Activated CD4-positive, alpha-beta memory T cell treated with anti-CD3 and anti-CD28 coated beads for 36 hours (primary cell): ENCODE measurements at regions not wholly inside any gene's neighbourhood (a gene's known extent, or its start where the extent isn't known, plus 50 kb on each side); places are given as distances from the start of the nearest gene placed in this dataset.

ENCODE experiments used
- CTCF ChIA-PET: fragments of 350-600 bp; sonication (Branson Sonifier 250); formaldehyde crosslinking; loops from one replicate; lab custom pipeline; 2021; ENCODE audit warnings: antibody characterized with exemption, inconsistent platforms; lab: Charles Lee
- POLR2A ChIA-PET: fragments of 350-600 bp; sonication (Branson Sonifier 250); formaldehyde crosslinking; loops from one replicate; lab custom pipeline; 2021; ENCODE audit warnings: antibody characterized with exemption; lab: Charles Lee
- DNase-seq: peaks from one replicate; pipeline ENCODE4 v3.0.0-alpha.2; 2020
- H3K27ac Mint-ChIP-seq: one replicate; pipeline ENCODE4 v1.8.0; 2021; ENCODE audit warnings: mixed read lengths
- H3K27me3 Mint-ChIP-seq: one replicate; pipeline ENCODE4 v1.8.0; 2021; ENCODE audit warnings: mixed read lengths
- H3K36me3 Mint-ChIP-seq: one replicate; pipeline ENCODE4 v1.8.0; 2021; ENCODE audit warnings: mixed read lengths
- H3K4me1 Mint-ChIP-seq: one replicate; pipeline ENCODE4 v1.8.0; 2021; ENCODE audit warnings: low read depth, mixed read lengths
- H3K4me3 Mint-ChIP-seq: one replicate; pipeline ENCODE4 v1.8.0; 2021; ENCODE audit warnings: mild to moderate bottlenecking, mixed read lengths
- H3K9me3 Mint-ChIP-seq: one replicate; pipeline ENCODE4 v1.8.0; 2021; ENCODE audit warnings: mixed read lengths
- intact Hi-C: fragments of 100-400 bp; cut with micrococcal nuclease; formaldehyde crosslinking; loops from one replicate; pipeline ENCODE4 v1.15.1; 2023

- Mint-ChIP-seq H3K27me3 (no peaks in the 10 kb centered on the region), H3K36me3 (no peaks in the 10 kb centered on the region), H3K4me1 (no peaks in the 10 kb centered on the region), H3K27ac (no peak overlapping the region), H3K9me3 (no peaks in the 10 kb centered on the region), H3K4me3 (no peak overlapping the region)
- intact Hi-C loops = no loop called here
- DNase-seq = no peak
- CTCF ChIA-PET = no interaction called here
- POLR2A ChIA-PET = no interaction called here
Measured at GRCh38 chr2:35081001-35081621, 1274.5 kb upstream of the CRIM1 start.

- DNase-seq = no peak
- Mint-ChIP-seq H3K9me3 (no peaks in the 10 kb centered on the region), H3K27ac (no peak overlapping the region), H3K4me3 (no peak overlapping the region), H3K27me3 (no peaks in the 10 kb centered on the region), H3K36me3 (no peaks in the 10 kb centered on the region), H3K4me1 (no peaks in the 10 kb centered on the region)
- intact Hi-C loops = no loop called here
- ChIA-PET CTCF (no interaction called here), POLR2A (no interaction called here)
Measured at GRCh38 chr2:35080231-35080910, 1275.2 kb upstream of the CRIM1 start.

- Mint-ChIP-seq H3K36me3 (no peaks in the 10 kb centered on the region), H3K9me3 (peaks cover 23% of the 10 kb centered on the region), H3K4me1 (no peaks in the 10 kb centered on the region), H3K27me3 (no peaks in the 10 kb centered on the region), H3K4me3 (no peak overlapping the region), H3K27ac (no peak overlapping the region)
- ChIA-PET POLR2A (no interaction called here), CTCF (no interaction called here)
- no peak for DNase-seq
- intact Hi-C loops = no loop called here
Measured at GRCh38 chr2:35067420-35067819, 1288.2 kb upstream of the CRIM1 start.

- ChIA-PET POLR2A (no interaction called here), CTCF (no interaction called here)
- Mint-ChIP-seq H3K27ac (no peak overlapping the region), H3K9me3 (peaks cover 10% of the 10 kb centered on the region), H3K36me3 (no peaks in the 10 kb centered on the region), H3K27me3 (no peaks in the 10 kb centered on the region), H3K4me3 (no peak overlapping the region), H3K4me1 (no peaks in the 10 kb centered on the region)
- DNase-seq = no peak
- intact Hi-C loops = no loop called here
Measured at GRCh38 chr2:35063836-35064235, 1291.7 kb upstream of the CRIM1 start.

- CTCF ChIA-PET = interaction anchor here (0.6 to 1.0 kb wide), 2 partner anchors 295 to 1630 kb away, joined by 3 read pairs; no protein-coding TSS in a partner anchor
- Mint-ChIP-seq H3K4me3 (no peak overlapping the region), H3K27me3 (no peaks in the 10 kb centered on the region), H3K9me3 (peaks cover 12% of the 10 kb centered on the region), H3K4me1 (no peaks in the 10 kb centered on the region), H3K27ac (no peak overlapping the region), H3K36me3 (no peaks in the 10 kb centered on the region)
- POLR2A ChIA-PET = no interaction called here
- DNase-seq = no peak
- intact Hi-C loops = no loop called here
Measured at GRCh38 chr2:35035883-35036282, 1319.7 kb upstream of the CRIM1 start.

GRCh38 chr2:35033748-35034147, 1321.8 kb upstream of the CRIM1 start:
- no peak overlapping the region for H3K4me3 Mint-ChIP-seq
- intact Hi-C loops = no loop called here
- DNase-seq = no peak
- ChIA-PET CTCF (no interaction called here), POLR2A (no interaction called here)
- no peaks in the 10 kb centered on the region for H3K36me3 Mint-ChIP-seq
- no peaks in the 10 kb centered on the region for H3K4me1 Mint-ChIP-seq
- H3K27me3 Mint-ChIP-seq = no peaks in the 10 kb centered on the region
- no peak overlapping the region for H3K27ac Mint-ChIP-seq
- H3K9me3 Mint-ChIP-seq = peaks cover 5% of the 10 kb centered on the region

- POLR2A ChIA-PET = no interaction called here
- intact Hi-C loops = no loop called here
- no peak for DNase-seq
- H3K27me3 Mint-ChIP-seq = no peaks in the 10 kb centered on the region
- no peaks in the 10 kb centered on the region for H3K4me1 Mint-ChIP-seq
- H3K9me3 Mint-ChIP-seq = peaks cover 2% of the 10 kb centered on the region
- no peak overlapping the region for H3K4me3 Mint-ChIP-seq
- no peaks in the 10 kb centered on the region for H3K36me3 Mint-ChIP-seq
- CTCF ChIA-PET = no interaction called here
- H3K27ac Mint-ChIP-seq = no peak overlapping the region
Measured at GRCh38 chr2:35023545-35023944, 1332.0 kb upstream of the CRIM1 start.

- ChIA-PET CTCF (no interaction called here), POLR2A (no interaction called here)
- no peaks in the 10 kb centered on the region for H3K27me3 Mint-ChIP-seq
- no peaks in the 10 kb centered on the region for H3K36me3 Mint-ChIP-seq
- H3K9me3 Mint-ChIP-seq = peaks cover 4% of the 10 kb centered on the region
- DNase-seq = no peak
- intact Hi-C loops = no loop called here
- H3K4me1 Mint-ChIP-seq = no peaks in the 10 kb centered on the region
- H3K27ac Mint-ChIP-seq = no peak overlapping the region
- H3K4me3 Mint-ChIP-seq = no peak overlapping the region
Measured at GRCh38 chr2:35000453-35000852, 1355.1 kb upstream of the CRIM1 start.

GRCh38 chr2:34998741-34999140, 1356.8 kb upstream of the CRIM1 start:
- no peak overlapping the region for H3K4me3 Mint-ChIP-seq
- POLR2A ChIA-PET = no interaction called here
- CTCF ChIA-PET = no interaction called here
- intact Hi-C loops = no loop called here
- no peaks in the 10 kb centered on the region for H3K36me3 Mint-ChIP-seq
- no peak overlapping the region for H3K27ac Mint-ChIP-seq
- H3K9me3 Mint-ChIP-seq = peaks cover 2% of the 10 kb centered on the region
- DNase-seq = no peak
- H3K27me3 Mint-ChIP-seq = no peaks in the 10 kb centered on the region
- no peaks in the 10 kb centered on the region for H3K4me1 Mint-ChIP-seq

- Mint-ChIP-seq H3K9me3 (peaks cover 3% of the 10 kb centered on the region), H3K4me3 (no peak overlapping the region), H3K36me3 (no peaks in the 10 kb centered on the region), H3K27ac (no peak overlapping the region), H3K27me3 (no peaks in the 10 kb centered on the region), H3K4me1 (no peaks in the 10 kb centered on the region)
- DNase-seq = no peak
- CTCF ChIA-PET = no interaction called here
- intact Hi-C loops = no loop called here
- POLR2A ChIA-PET = no interaction called here
Measured at GRCh38 chr2:34997779-34998178, 1357.8 kb upstream of the CRIM1 start.

- H3K27me3 Mint-ChIP-seq = no peaks in the 10 kb centered on the region
- CTCF ChIA-PET = no interaction called here
Measured at GRCh38 chr2:34995196-34995595, 1360.4 kb upstream of the CRIM1 start.

GRCh38 chr2:34991508-34992274, 1363.9 kb upstream of the CRIM1 start:
- POLR2A ChIA-PET = no interaction called here
- Mint-ChIP-seq H3K4me3 (no peak overlapping the region), H3K27ac (no peak overlapping the region), H3K4me1 (no peaks in the 10 kb centered on the region), H3K27me3 (no peaks in the 10 kb centered on the region), H3K36me3 (no peaks in the 10 kb centered on the region), H3K9me3 (peaks cover 6% of the 10 kb centered on the region)
- DNase-seq = no peak
- CTCF ChIA-PET = no interaction called here
- intact Hi-C loops = no loop called here

More at GRCh38 chr2:34995196-34995595, 1360.4 kb upstream of the CRIM1 start:
- H3K4me3 Mint-ChIP-seq = no peak overlapping the region
- intact Hi-C loops = no loop called here
- POLR2A ChIA-PET = no interaction called here
- no peak overlapping the region for H3K27ac Mint-ChIP-seq
- H3K4me1 Mint-ChIP-seq = no peaks in the 10 kb centered on the region
- DNase-seq = no peak
- peaks cover 8% of the 10 kb centered on the region for H3K9me3 Mint-ChIP-seq
- no peaks in the 10 kb centered on the region for H3K36me3 Mint-ChIP-seq
